Stimulated activated CD8-positive, alpha-beta memory T cell treated with anti-CD3 and anti-CD28 coated beads, Interleukin-4, amount 100 ng/mL, for 48 hours (primary cell): ENCODE measurements at regions not wholly inside any gene's neighbourhood (a gene's known extent, or its start where the extent isn't known, plus 50 kb on each side); places are given as distances from the start of the nearest gene placed in this dataset.
"Not testable (repeated sequence)": the region's sequence is repeated elsewhere in the genome, so short reads cannot be mapped to it uniquely, and the experiment has no call there.

Source experiments
- DNase-seq: peaks from one replicate; pipeline ENCODE4 v3.0.0-alpha.2; 2020

DNA sequence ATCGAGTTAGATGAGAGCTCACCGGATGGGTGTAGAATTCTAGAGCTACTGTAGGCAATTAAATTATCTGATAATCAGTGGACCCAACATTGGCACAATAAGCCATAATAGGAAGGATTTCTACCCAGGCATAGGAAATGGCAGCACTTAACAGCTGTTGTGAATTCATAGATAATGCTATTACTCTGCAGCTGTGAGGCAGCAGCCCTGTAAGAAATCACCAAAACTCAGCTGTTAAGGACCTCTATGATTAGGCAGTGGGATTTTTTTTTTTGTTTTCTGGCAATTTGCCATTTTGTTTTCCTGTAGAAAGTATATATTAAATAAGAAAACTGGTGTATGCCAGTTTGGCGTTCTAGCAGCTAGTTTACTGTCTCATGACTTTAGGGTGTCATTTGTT lies 609.1 kb upstream of the SLC35B3 start:
- DNase-seq = no peak

DNA sequence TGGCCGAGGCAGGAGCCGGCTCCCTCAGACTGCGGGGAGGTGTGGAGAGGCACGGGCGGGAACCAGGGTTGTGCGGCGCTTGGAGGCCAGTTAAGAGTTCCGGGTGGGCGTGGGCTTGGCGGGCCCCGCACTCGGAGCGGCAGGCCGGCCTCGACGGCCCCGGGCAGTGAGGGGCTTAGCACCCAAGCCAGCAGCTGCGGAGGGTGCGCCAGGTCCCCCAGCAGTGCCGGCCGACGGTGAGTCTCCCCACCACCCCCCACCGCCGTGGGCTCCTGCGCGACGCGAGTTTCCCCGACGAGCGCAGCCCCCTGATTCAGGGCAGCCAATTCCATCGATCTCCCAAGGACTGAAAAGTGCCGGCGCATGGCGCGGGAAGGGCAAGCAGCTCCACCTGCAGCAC lies 605.4 kb upstream of the SLC35B3 start:
- no peak for DNase-seq

DNA sequence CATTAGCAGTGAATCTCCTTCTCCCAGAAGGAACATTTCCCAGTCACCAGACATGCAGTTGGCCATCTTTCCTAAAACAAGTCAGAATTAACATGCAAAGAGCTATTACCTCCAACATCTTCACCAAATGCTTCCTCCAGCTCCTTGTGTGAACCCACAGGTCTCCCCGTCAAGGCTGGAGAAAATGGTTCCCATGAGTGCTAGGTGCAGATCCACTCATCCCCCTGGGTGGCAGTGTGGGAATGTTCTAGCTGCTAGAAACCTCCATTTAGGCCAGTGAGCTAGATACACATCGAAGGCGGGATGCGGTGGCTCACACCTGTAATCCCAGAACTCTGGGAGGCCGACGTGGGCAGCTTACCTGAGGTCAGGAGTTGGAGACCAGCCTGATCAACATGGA lies 603.9 kb upstream of the SLC35B3 start:
- no peak for DNase-seq

DNA sequence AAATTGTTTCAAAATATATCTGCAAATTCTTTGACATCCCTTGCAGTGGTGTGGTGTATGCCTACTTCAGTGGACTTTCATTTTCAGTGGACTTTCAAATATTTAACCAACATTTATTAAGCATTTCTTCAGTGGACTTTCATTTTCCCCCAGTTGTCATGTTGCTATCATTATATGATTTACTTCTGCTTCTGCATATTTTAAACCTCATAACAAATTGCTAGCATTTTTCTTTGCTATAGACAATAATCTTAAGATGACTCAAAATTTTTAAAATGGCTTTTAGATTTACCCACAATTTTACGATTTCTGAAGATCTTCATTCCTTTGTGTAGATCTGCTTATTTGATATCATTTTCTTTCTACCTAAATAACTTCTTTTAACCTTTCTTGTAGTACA lies 592.7 kb upstream of the SLC35B3 start:
- no peak for DNase-seq

DNA sequence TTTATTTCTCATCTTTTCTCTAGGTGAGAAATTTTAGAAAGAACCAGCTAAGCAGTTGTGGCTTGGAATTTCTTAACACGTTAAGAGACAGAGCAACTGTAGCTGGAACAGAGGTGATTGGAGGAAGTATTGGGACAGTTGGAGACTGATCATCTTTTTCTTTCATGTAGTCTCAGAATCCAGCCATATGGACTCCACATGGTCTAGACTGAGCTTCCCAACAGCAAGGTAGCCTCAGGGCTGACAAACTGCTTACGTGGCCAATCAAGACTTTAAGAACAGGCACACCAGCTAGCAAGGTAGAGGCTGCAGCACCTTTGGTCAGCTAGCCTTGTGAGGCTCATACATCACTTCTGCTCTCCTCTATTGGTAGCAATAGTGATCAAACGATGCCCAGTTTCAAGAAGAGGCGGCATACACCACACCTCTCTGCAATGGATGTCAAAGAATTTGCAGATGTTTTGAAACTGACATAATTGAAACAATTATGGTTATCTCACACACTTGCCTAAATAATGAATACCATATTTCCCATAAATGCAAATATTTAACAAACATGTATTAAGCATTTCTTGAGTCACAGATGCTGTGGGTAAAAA lies 590.5 kb upstream of the SLC35B3 start:
- no peak for DNase-seq

DNA sequence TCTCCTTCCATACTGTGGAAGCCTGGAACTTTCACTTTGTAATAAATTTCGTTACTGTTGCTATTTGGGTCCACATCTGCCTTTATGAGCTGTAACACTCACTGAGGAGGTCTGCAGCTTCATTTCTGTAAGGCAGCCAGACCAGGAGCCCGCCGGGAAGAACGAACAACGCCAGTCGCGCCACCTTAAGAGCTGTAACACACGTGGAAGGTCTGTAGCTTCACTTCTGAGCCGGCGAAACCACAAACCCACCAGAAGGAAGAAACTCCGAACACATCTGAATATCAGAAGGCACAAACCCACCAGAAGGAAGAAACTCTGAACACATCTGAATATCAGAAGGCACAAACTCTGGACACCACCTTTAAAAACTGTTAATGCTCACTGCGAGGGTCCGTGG lies 589.9 kb upstream of the SLC35B3 start:
- DNase-seq = no peak

DNA sequence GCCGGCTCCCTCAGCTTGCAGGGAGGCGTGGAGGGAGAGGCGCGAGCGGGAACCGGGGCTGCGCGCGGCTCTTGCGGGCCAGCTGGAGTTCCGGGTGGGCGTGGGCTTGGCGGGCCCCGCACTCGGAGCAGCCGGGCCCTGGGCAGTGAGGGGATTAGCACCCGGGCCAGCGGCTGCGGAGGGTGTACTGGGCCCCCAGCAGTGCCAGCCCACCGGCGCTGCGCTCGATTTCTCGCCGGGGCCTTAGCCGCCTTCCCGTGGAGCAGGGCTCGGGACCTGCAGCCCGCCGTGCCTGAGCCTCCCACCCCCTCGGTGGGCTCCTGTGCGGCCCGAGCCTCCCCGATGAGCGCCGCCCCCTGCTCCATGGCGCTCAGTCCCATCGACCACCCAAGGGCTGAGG lies 588.9 kb upstream of the SLC35B3 start:
- not testable (repeated sequence) for DNase-seq

DNA sequence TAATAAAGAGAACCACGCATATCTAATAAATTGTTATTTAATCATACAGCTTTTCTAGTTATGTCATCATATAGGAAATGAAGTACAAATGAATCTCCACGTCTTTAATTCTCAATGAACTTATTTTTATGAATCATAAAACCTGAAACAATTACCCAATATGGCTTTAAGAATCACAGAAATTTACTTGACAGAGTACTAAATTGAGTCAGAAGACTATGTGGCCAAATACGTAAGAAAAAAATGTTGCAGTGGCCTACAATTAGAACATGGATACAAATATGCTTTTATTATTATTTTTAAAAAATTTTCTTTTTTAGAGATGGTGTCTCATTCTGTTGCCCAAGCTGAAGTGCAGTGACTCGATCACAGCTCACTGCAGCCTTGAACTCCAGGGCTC lies 584.7 kb upstream of the SLC35B3 start:
- no peak for DNase-seq

DNA sequence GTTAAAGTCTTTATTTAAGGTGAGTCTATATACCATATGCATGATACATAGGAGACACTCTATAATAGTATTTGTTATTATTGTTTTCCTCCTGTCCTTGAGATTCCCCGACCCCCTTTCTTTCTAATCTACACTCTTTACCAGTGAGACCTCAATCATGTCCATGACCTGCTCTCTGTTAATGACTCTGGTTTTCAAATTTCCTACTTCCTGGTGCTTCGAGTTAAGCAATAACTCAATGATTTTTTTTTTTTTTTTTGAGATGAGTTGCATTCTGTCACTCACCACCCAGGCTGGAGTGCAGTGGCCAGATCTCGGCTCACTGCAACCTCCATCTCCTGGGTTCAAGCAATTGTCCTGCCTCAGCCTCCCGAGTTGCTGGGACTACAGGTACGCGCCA lies 574.6 kb upstream of the SLC35B3 start:
- DNase-seq = no peak

DNA sequence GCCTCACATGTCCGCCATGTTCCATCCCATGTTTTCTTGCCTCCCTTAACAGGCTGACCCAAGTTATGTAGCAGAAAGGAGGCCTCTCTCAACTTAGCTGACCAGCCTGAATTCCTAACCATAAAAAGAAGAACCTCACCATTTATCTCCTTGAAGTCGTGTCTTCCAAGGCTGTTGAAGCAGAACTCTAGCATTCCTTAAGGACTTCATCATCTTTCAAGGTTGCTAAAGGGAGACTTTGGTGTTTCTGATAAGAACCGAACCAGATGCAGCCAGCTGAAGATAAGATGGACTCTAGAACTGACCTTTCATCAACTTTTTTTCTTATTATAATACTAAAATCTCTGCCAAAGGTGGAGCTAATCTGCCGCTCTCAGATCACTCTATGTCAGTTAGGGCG lies 571.7 kb upstream of the SLC35B3 start:
- no peak for DNase-seq

DNA sequence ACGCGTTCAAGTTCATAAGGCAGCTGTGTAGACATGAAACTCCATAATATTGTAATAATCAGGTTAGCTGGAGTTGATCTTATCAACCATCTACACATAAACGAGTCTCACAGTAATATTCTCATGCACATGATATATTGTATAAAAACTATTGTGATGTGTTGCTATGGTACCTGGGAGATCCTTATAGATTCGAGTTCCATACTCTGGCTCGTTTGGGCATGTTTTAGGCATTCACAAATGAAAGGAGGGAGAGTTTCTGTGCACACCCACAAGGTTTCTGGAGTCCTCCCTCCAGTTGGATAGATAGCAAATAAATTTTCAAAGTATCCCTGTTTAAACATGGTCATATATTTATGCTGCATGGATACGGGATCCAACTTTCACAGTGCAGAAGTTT lies 567.5 kb upstream of the SLC35B3 start:
- no peak for DNase-seq

DNA sequence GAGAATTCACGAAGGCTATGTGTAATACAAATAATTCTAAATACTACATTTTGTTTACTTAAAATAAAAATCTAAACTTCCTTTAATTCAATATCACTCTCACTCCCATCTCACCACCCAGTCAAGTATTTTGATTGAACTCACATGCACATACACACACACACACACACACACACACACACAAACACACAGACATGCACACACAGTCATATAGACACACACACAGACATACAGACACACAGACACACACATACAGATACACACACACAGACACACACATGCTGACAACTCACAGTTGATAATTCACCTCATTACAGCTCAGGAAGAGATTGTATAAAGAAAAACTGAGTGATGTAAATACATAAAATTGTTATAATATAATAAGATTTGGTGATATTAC lies 559.8 kb upstream of the SLC35B3 start:
- no peak for DNase-seq

DNA sequence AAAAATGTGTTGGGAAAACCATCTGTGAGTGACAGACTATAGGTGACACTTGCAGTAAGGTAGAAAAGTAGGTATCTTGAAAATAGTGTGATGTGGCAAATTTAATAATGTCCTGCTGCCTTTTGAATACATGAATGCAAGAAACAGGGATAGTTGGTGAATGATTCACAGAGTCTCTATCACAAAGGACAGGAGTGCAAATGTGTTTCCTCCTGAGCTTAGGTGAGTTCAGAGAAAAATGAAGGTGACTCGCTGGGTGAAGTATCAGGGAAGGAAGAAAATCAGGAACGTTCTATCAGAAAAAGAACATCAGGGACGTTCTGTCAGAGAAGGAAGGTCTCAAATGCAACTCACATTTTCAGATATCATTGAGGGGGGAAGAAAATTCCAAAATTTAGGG lies 557.8 kb upstream of the SLC35B3 start:
- no peak for DNase-seq

DNA sequence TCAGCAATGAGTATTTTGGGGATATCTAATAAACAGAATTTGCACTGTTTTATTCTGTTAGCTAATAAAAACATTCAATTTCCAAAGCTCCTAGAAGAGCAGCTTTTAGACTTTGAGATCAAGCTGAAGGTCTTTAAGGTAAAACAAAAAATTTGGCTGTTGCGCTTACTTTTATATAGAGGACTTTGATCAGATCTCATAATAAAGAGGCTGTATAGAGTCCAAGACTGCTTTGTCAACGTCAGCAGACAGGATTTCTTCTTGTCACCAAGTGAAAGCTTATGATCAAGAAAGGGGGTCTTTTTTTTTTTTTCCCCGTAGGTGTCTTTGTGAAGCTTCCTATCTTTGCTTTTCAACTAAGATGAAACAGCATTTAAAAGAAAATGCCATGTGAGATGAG lies 556.5 kb upstream of the SLC35B3 start:
- DNase-seq = no peak

DNA sequence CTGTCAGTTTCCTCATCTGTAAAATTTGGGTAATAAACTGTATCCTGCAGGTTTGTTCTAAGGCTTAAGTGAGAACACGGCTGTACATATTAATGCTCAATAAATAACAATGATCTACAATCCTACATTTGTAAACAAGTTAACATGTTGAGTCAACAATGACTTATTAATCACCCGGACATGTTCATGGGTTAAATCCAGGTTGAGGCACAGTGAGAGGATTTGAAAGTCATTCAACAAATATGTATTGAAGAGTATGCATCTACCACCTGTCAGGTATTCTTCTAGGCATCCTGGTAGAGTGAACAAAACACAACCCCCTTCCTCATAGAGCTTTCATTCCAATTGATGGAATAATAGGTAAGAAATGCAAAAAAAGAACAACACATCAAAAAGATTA lies 554.7 kb upstream of the SLC35B3 start:
- DNase-seq = no peak

DNA sequence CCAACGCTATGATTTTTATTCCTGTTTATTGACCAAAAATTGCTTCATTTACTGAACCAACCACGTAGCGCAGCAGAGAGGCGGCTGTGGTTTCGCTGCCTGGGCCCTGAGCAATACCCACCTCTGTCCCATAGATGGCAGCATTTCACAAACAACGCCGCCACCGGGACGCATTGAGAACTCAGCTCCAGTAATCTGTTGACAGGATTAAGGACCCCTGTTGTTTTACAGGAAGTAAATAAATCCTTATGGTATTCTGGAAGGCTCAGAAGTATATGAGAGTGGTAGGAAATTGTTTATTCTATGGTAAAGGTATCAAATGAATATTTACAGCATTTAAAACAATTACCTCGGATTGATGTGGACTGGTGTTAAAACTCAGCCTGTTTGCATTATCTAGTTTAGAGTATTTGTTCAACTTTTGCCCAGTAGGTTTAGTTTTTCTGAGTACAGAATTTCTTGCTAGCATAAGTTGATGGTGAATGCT lies 547.9 kb upstream of the SLC35B3 start:
- DNase-seq = peak; percentile 74

DNA sequence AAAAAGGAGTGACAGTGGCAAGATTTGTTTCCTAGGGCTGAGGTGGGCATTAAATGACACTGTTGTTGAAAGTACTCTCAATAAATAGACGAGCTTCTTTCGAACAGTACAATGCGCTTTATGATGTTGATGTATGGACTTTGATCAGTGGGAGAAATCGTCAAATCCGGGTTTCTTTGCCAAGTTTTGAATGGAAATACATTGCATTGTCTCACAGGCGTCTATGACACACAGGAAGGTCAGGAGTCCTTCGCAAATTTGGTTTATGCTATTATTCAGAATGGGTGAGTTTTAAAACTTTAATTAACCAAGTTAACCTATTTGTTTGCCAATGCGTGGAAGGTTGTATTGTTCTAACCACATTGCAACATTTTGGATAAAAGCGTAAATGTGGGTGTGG lies 547.3 kb upstream of the SLC35B3 start:
- DNase-seq = no peak

DNA sequence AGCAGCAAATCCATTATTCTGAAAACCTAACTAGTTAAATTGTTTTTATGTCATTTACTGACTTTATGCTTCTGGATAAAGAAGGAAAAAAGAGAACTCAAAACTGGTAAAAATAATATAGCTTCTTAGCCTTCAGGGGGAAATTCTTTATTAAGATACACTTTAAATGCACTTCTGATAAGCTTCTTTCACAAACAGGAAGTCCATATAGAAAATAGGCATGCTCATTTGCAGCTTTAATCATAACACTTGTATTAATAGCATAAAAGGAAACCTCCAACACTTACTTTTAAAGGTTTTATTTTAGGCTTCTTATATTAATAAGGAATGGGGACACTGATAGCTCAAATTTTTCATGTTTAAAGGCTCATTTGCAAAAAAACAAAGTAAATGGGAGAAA lies 538.0 kb upstream of the SLC35B3 start:
- no peak for DNase-seq

DNA sequence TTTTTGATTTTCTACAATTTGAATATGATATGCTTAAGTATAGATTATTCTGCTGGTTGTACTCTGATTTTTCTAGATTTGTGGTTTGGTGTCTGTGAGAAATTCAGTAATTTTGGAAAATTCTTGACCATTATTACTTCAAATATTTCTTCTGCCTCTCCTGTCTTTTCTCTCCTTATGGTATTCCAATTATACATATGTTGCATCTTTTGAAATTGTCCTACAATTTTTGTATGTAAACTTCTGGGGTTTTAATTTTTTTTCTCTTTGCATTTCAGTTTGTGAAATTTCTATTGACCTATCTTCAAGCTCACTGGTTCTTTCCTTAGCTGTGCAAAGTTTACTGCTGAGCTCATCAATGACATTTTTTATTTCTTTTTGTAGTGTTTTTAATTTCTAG lies 534.4 kb upstream of the SLC35B3 start:
- no peak for DNase-seq

DNA sequence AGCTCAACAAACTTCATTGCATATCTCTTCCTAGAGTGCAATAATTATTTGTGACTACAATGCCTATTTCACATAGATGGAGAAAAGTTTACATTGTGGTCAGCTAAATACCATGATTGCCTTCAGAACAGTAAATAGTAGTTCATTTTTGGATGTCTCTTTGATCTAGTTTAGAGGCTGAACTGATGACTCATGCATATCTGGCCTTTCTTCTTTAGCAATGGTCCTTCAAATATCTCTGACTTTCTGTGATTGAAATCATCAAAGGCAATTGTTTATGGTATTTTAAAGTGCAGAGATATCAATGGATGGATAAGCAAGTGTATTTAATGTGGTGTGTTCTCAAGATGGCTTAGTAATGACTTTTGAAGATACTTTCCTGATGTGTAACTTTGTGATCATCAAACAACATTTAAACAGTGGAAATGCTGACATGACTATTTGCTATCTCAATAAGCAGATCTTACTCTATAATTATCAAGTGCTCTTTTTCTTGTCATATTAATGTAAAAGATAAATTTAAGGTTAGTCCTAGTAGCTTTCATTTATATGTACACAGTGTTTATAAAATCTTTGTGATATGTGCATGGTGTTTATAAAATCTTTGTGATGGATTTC lies 523.7 kb upstream of the SLC35B3 start:
- no peak for DNase-seq

DNA sequence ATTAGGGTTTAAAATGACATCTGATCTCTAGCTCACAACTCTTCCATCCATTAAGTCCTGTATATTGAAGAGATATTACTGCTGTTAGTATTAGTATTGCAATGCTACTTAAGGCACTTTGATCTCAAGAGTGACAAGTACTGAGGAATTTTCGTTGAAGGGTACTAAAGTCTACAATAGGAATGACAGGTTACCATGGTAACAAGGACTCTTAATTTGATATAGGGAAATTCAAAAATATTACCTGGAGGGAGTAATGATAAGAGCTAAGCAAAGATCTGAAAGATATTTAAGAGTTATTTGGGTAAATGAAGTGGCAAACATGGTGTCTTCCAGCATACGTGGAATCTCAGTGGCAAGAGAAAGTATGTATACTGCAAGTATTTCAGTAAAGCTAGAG lies 518.0 kb upstream of the SLC35B3 start:
- no peak for DNase-seq

DNA sequence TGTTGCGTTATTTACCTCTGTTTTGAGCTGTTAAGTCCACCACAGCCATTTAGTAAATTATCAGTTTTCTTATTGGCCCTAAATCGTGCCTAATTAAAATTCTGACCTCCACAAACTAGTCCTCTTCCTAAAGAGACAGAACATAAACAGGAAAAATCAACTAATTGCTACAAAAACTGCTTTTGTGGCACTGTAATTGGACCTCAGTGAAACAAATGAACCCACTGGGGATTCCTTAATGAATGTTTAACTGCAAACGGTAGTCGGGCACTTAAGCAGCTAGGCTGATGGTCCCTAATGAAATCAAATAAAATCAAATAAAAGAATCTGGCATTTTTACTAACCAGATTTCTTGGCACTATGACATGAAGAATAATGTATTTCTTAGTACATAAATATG lies 513.4 kb upstream of the SLC35B3 start:
- no peak for DNase-seq

DNA sequence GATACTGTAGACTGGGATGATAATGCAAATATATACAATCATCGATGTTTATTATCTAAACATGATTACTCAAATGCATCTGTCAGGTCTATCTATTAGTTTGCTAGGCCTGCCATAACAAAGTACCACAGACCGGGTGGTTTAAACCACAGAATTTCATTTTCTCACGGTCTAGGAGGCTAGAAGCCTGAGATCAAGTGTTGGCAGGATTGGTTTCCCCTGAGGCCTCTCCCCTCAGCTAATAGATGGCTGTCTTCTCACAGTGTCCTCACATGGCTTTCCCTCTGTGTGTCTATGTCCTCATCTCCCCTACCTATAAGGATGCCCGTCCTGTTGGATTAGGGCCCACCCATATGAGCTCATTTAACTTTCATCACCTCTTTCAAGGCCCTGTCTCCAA lies 512.6 kb upstream of the SLC35B3 start:
- no peak for DNase-seq

DNA sequence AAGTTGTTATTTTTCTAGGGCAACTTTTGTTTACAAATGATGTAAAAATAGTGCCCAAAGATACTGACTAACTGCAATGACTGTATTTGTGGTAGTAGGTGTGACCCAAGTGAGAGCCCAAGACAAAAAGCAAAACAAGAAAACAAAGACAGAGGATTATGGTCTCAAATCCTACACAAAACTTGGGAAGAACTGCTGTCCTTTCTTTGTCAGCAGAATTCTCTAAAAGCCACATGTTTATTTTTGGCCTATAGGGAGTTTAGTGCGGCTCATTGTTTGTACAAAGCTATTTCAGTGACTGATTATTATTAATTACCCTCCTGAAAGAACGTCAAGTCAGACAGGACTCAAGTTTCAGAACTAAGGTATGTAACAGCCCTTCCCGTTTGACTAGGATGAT lies 509.2 kb upstream of the SLC35B3 start:
- no peak for DNase-seq

DNA sequence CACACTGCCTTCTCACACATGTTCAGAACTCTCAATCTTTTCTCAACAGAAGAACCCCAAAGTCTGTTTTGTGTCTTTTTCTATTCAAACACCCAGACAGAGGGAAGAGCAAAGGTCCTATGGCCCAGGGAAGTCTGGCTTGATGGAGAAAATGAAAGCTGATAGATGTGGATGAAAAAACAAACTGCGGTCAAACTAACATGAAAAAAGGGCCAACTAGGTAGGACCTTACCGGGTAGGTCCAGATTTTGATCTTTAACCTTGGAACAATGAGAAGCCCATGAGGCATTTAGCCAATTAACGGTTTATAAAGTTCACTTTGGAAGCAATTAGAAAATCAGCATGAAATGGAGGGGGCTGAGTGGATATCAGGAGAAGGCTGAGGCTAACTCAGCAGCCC lies 507.7 kb upstream of the SLC35B3 start:
- no peak for DNase-seq
